Renal pelvis (tissue), 1 donor: ENCODE measurements at regions not wholly inside any gene's neighbourhood (a gene's known extent, or its start where the extent isn't known, plus 50 kb on each side); places are given as distances from the start of the nearest gene placed in this dataset.
"Not testable (repeated sequence)": the region's sequence is repeated elsewhere in the genome, so short reads cannot be mapped to it uniquely, and the experiment has no call there.

Source experiments
- DNase-seq: peaks from one replicate; pipeline ENCODE4 v3.0.0-alpha.2; 2013

- not testable (repeated sequence) for DNase-seq
Observed at GRCh38 chr4:142897518-142897917, 51.4 kb upstream of the INPP4B start.

DNA sequence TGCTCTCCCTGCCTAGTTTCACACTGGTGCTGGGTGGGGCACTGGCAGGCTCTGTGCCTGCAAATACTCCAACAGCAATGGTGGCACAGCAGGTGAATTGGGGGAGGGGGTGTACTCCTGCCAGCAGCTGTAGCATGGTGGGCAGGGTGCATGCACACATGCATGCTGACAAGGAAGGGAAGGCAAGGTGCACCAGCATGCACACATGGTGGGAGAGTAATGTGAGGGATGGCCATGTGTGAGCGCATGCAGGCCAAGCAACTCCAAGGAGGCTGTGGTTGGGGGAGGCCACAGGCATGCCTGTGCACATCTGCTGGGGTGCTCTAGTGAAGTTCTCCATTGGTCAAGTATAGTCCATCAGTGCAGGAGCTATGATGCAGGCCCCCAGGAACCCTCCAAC lies 54.5 kb upstream of the INPP4B start:
- DNase-seq, result no peak

- DNase-seq, result no peak
Observed at GRCh38 chr4:142901166-142901662, 55.1 kb upstream of the INPP4B start.

DNA sequence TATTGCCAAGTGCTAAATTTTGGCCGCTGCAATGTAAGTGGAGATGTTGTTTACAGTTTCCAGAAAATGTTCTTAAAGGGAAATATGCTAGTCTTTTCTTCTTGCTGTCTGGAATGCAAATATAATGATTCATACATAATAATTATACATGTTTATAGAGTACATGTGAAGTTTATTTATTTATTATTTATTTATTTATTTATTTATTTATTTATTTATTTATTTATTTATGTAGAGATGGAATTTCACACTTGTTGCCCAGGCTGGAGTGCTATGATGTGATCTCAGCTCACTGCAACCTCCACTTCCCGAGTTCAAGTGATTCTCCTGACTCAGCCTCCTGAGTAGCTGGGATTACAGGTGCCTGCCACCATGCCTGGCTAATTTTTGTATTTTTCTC lies 57.5 kb upstream of the INPP4B start:
- not testable (repeated sequence) for DNase-seq

DNA sequence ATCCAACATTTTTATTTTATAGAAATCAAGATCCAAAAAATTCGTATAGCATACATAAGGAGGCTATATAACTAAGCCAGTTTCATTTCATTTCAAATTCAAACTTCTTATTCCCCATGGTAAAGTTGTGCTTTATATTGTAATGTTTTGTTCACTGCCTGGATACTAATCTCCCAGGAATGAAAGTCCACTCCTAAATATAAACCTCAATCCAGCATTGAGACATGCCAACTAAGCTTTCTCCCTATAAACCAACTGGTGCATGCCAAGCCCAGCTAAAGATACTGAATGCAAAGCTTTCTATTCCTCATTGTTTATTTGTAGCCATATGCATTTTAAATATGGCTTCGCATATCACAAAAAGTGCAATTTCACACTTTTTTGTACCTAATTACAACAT lies 63.8 kb upstream of the INPP4B start:
- no peak for DNase-seq

- DNase-seq, result no peak
Observed at GRCh38 chr4:142913034-142913433, 66.9 kb upstream of the INPP4B start.

GRCh38 chr4:142913461-142914030 lies 67.4 kb upstream of the INPP4B start:
- no peak for DNase-seq

GRCh38 chr4:142917678-142918077 lies 71.6 kb upstream of the INPP4B start:
- no peak for DNase-seq

GRCh38 chr4:142922720-142923119 lies 76.6 kb upstream of the INPP4B start:
- DNase-seq, result no peak

GRCh38 chr4:142923619-142924018 lies 77.5 kb upstream of the INPP4B start:
- DNase-seq, result no peak

DNA sequence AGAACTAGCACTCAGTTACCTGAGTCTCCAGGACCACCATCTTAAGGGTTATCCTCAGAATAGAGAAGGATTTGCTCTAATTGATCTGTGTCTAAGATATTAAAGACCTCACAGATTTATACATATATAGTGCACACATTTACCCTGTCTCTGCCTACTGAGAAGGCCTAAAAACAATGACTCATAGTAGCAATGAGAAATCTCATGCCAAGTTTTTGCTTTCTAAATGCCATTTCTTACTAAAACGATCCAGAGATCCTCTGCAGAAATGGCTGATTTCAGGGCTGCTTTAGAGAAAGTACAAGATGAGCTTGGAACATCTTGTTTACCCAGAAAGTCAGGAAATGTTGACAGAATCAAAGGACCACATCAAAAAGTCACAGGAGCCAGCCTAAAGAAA lies 79.1 kb upstream of the INPP4B start:
- DNase-seq, result no peak

DNA sequence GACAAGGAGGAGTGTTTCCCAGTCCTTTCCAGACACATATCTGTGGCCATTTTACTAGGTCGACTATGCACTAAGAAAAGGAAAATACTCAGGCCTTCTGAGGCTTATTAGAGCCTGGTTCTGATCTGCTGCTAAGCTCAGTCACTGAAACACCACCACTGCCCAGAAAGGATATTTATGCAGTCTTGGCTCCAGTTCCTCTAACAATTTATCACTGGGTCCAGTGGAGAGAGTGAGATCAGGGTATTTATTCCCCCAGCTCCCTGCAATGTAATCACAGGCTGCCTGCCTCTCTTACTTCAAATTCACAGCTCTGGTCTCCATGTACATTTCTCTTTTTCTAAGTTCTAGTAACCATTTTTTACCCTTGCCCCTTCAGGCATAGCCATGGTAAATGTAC lies 81.6 kb upstream of the INPP4B start:
- no peak for DNase-seq

DNA sequence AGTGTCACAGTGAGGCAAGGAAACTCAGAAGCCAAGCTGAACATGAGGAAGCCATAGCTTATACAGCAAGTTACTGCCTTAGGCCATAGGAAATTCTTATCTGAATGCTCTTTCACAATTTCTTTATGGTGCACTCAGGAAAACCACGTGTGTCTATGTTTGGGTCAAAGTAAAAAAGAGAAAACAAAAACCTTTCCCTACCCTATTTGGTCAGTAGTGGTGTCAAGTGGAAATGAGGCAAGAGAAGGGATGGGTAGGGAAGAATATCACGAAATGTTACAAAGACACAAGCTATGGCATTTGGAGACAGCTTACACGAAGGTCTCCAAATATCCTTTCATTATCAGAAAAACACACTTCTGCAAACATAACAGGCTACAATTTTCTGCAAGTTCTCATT lies 83.4 kb upstream of the INPP4B start:
- DNase-seq, result no peak

- DNase-seq, result no peak
Observed at GRCh38 chr4:142933207-142933606, 87.1 kb upstream of the INPP4B start.

DNA sequence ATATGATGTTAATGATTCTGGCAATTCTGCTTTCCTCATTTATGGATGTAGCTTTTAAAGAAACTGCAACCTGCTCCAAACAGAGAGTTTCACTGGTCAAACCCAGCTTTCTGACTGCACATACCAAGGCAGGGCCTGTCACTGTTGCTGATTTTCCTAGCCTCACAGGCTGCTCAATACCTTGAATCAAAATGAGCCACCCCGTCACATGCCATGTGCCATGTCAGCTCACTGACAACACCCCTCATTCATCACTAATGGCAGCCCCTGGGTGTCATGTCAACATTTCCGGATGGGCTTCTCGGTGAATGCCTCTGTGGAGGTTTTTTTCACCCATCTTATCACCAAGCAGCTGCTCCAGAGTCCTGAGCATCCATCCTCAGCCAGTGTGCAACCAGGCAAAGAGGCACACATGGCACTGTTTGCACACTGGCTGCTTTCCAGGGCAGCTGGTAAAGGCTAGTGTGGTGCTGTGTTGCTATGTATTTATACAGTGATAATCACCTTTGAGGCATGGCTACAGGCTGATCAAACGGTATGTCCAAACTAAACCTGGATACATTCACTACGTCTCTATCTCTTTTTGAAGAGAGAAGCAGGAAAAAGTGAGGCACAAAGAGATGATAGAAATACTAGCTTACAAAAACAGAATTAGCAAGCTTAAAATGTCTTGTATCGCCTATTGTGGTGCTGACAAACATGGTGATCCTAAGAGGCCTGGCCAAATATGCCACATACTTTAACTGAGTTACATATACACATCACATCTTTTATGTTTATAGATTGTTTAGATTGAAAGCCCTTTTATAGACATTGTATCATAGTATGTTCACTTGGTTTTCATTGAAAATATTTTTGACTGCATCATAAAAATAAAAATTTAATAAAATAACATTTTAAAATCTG lies 94.6 kb upstream of the INPP4B start:
- peak; percentile 39 for DNase-seq

- DNase-seq, result no peak
Observed at GRCh38 chr4:142944565-142944964, 98.5 kb upstream of the INPP4B start.

DNA sequence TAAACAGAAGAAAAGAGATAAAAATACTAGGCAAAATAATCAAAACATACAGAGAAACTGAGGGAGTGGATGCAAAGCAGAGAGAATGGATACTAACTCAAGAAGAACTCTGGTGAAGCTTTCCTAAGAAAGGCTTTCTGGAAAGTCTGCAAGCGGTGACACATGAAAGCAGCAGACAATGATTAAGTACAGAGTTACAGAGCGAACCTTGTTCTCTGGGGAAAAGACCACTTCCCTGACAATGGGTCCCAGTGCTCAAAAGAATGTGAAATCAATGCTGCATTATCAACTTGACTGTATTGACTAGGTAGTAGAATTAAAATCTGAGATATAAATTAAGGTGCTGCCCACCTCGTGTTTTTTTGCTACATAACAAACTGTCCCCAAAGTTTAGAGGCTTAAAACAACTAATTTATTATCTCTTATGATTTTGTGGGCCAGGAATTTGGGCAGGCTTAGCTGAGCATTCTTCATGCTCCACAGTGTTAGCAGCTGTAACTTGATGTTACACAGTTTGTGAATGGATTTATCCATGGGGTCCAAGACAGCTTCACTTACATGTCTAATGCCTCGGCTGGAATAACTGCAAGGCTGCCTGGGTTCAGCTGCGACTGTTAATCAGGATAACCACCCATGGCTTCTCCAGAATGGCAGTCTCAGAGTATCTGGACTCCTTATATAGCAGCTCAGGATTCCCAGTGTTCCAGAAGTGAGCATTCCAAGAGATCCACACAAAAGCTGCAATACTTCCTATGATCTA lies 106.9 kb upstream of the INPP4B start:
- DNase-seq, result no peak

- no peak for DNase-seq
Observed at GRCh38 chr4:142954415-142954814, 108.3 kb upstream of the INPP4B start.

GRCh38 chr4:142955501-142955900 lies 109.4 kb upstream of the INPP4B start:
- no peak for DNase-seq

GRCh38 chr4:142959173-142959572 lies 113.1 kb upstream of the INPP4B start:
- DNase-seq, result peak; percentile 29

DNA sequence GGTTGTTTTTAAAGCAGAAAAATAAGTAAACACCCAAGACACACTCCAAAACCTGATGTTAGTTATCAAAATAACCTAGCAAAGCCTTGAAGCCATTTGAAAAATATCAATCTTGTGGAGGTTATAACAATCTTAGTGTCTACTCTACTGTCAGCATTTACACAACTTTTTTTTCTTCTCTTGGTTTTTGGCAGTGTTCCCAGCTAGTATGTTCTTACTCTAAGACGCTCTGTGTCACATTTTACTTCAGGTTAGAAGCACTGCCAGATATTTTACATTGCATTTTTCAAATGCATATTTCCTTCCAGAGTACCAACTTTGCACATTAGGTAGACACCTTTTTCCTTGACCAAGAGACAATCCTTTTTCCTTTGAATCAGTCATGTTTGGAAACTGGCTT lies 114.0 kb upstream of the INPP4B start:
- no peak for DNase-seq

DNA sequence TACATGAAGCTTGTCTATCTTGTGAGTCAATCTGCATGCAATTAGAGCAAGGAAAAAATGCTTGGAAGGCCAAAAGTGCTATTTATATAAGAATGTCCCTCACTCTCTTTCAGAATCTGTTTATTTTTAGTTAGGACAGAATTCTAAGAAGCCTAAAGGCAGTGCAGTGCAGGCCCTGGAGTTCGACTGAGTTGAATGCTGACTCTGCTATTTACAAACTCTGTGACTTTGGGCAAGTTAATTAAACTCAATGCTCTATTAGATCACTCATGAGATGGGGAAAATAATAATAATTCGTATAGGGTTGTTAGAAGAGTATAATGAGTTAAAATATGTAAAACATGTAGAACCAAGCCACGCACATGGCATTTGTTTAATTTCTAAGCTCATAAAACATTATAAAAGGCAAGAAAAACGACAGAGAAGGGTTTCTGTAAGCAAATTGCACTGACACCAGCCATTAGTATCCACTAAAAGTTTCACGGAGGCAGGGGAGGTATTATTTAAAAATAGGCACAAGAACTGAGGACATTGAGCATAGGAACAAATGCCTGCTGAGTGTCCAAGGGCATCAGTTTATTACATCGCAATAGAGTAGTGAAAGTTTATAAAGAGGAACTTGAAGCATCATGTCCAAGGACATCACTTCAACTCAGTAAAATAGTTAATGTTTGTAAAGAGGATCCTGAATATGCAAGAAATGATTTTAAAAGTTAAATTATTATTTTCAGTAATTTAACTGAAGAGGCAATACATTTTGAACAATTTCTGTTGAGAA lies 115.0 kb upstream of the INPP4B start:
- no peak for DNase-seq
